MM.1S (cell line): ENCODE measurements at regions not wholly inside any gene's neighbourhood (a gene's known extent, or its start where the extent isn't known, plus 50 kb on each side); places are given as distances from the start of the nearest gene placed in this dataset.

Experiments used
- DNase-seq: peaks from one replicate; pipeline ENCODE4 v3.0.0-alpha.2; 2015
- H2AFZ ChIP-seq: fragments of 300-600 bp; sonication (generic); 2 replicates; pipeline ENCODE4 v1.6.0; 2016; ENCODE audit warnings: antibody characterized with exemption, low read length
- H3F3A ChIP-seq: fragments of 300-600 bp; sonication (generic); 2 replicates; pipeline ENCODE4 v1.6.1; 2016; ENCODE audit warnings: mild to moderate bottlenecking, antibody characterized with exemption, low read length, moderate library complexity, mixed read lengths; ENCODE audit not compliant: insufficient read depth
- H3K27ac ChIP-seq: fragments of 300-600 bp; sonication (generic); 2 replicates; pipeline ENCODE4 v1.5.1; 2016; ENCODE audit warnings: mild to moderate bottlenecking, low read length
- H3K27me3 ChIP-seq: fragments of 300-600 bp; sonication (generic); replicated peaks from 2 replicates; pipeline ENCODE4 v1.6.0; 2016; ENCODE audit warnings: low read length; ENCODE audit not compliant: insufficient read depth
- H3K36me3 ChIP-seq: fragments of 300-600 bp; sonication (generic); replicated peaks from 2 replicates; pipeline ENCODE4 v1.6.1; 2016; ENCODE audit warnings: mild to moderate bottlenecking, low read length, mixed read lengths; ENCODE audit not compliant: insufficient read depth
- H3K4me1 ChIP-seq: fragments of 300-600 bp; sonication (generic); 2 replicates; pipeline ENCODE4 v1.6.1; 2016; ENCODE audit warnings: low read length, mixed read lengths
- H3K4me2 ChIP-seq: fragments of 300-600 bp; sonication (generic); 2 replicates; pipeline ENCODE4 v1.6.0; 2016; ENCODE audit warnings: low read depth, low read length
- H3K4me3 ChIP-seq: fragments of 300-600 bp; sonication (generic); 2 replicates; pipeline ENCODE4 v1.5.1; 2016; ENCODE audit warnings: low read length, mixed read lengths
- H3K79me2 ChIP-seq: fragments of 300-600 bp; sonication (generic); 2 replicates; pipeline ENCODE4 v1.6.1; 2016; ENCODE audit warnings: mixed run types, low read length, mixed read lengths
- H3K9ac ChIP-seq: fragments of 300-600 bp; sonication (generic); 2 replicates; pipeline ENCODE4 v1.6.1; 2016; ENCODE audit warnings: low read length, mixed read lengths
- H3K9me2 ChIP-seq: fragments of 300-600 bp; sonication (generic); replicated peaks from 2 replicates; pipeline ENCODE4 v1.6.1; 2016; ENCODE audit warnings: mild to moderate bottlenecking, low read length, mixed read lengths; ENCODE audit not compliant: insufficient read depth
- H3K9me3 ChIP-seq: fragments of 300-600 bp; sonication (generic); replicated peaks from 2 replicates; pipeline ENCODE4 v1.6.1; 2016; ENCODE audit warnings: mild to moderate bottlenecking, low read length, mixed read lengths; ENCODE audit not compliant: insufficient read depth
- H4K20me1 ChIP-seq: fragments of 300-600 bp; sonication (generic); 2 replicates; pipeline ENCODE4 v1.6.1; 2016; ENCODE audit warnings: mild to moderate bottlenecking, low read length, moderate library complexity, mixed read lengths; ENCODE audit not compliant: insufficient read depth
- EZH2 ChIP-seq: fragments of 300-600 bp; sonication (generic); optimal IDR thresholded peaks from 2 replicates; pipeline ENCODE3; 2017; ENCODE audit warnings: low read depth, mild to moderate bottlenecking, antibody characterized with exemption, low read length, mixed read lengths
- EZH2phosphoT487 ChIP-seq: fragments of 300-600 bp; sonication (generic); IDR thresholded peaks from 2 replicates; pipeline ENCODE4 v1.6.1; 2018; ENCODE audit warnings: antibody characterized with exemption, low read length
- TF ChIP-seq, protein P1 (sequence below): fragments of 300-600 bp; sonication (generic); IDR thresholded peaks from 2 replicates; pipeline ENCODE4 v1.5.1; 2016; ENCODE audit warnings: antibody characterized with exemption, low read length, mixed read lengths

DNA sequence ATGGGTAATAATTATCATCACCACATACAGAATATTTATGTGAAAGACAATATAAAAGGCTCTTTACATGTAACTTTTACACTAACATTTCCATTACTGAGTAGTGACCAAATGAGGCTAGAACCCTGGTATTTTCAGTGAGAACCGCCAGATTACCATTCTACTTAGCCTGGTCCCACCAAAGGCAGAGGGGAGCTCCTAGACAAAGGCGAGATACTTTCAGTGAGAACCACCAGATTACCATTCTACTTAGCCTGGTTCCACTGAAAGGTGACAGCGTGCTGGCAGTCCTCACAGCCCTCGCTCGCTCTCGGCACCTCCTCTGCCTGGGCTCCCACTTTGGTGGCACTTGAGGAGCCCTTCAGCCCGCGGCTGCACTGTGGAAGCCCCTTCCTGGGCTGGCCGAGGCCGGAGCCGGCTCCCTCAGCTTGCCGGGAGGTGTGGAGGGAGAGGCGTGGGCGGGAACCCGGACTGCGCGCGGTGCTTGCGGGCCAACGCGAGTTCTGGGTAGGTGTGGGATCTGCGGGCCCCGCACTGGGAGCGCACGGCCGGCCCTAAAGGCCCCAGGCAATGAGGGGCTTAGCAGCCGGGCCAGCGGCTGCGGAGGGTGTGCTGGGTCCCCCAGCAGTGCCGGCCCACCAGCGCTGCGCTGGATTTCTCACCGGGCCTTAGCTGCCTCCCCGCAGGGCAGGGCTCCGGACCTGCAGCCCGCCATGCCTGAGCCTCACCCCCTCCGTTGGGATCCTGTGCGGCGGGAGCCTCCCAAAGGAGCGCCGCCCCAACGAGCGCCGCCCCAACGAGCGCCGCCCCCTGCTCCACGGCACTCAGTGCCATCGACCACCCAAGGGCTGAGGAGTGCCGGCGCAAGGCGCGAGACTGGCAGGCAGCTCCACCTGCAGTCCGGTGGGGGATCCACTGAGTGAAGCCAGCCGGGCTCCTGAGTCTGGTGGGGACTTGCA lies 1276.1 kb downstream of the PCDH7 start:
- TF ChIP-seq EZH2 (no peak), EZH2phosphoT487 (no peak)
- TF ChIP-seq, protein P1, sequence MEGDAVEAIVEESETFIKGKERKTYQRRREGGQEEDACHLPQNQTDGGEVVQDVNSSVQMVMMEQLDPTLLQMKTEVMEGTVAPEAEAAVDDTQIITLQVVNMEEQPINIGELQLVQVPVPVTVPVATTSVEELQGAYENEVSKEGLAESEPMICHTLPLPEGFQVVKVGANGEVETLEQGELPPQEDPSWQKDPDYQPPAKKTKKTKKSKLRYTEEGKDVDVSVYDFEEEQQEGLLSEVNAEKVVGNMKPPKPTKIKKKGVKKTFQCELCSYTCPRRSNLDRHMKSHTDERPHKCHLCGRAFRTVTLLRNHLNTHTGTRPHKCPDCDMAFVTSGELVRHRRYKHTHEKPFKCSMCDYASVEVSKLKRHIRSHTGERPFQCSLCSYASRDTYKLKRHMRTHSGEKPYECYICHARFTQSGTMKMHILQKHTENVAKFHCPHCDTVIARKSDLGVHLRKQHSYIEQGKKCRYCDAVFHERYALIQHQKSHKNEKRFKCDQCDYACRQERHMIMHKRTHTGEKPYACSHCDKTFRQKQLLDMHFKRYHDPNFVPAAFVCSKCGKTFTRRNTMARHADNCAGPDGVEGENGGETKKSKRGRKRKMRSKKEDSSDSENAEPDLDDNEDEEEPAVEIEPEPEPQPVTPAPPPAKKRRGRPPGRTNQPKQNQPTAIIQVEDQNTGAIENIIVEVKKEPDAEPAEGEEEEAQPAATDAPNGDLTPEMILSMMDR, result no peak
- no peak overlapping the region for H3K27ac ChIP-seq
- DNase-seq, result no peak
- no peaks in the 10 kb centered on the region for H3K9me3 ChIP-seq
- no peaks in the 10 kb centered on the region for H4K20me1 ChIP-seq
- H3K36me3 ChIP-seq, result no peaks in the 10 kb centered on the region
- H3K79me2 ChIP-seq, result no peaks in the 10 kb centered on the region
- no peaks in the 10 kb centered on the region for H3F3A ChIP-seq
- no peak overlapping the region for H3K4me3 ChIP-seq
- no peaks in the 10 kb centered on the region for H3K9me2 ChIP-seq
- no peak overlapping the region for H2AFZ ChIP-seq
- H3K4me1 ChIP-seq, result no peaks in the 10 kb centered on the region
- no peak overlapping the region for H3K4me2 ChIP-seq
- no peak overlapping the region for H3K9ac ChIP-seq
- no peaks in the 10 kb centered on the region for H3K27me3 ChIP-seq

DNA sequence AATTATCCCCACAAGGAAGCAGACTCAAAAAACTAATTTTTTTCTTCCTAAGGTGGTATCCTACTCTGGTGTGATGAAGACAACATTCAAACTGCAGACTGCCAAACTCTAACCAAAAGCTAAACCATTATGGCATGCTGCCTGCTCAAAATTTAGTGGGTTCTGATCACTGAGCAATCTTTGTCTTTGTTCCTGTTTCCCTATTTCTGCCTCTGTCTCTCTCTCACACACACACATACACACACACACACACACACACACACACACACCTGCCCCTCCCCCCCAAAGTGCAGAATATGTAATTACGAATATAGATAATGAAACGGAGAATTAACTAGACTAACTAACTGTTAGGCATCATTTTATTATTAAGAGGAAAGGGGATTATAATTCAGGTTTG lies 1278.6 kb downstream of the PCDH7 start:
- no peaks in the 10 kb centered on the region for H3F3A ChIP-seq
- no peak for DNase-seq
- H3K9me3 ChIP-seq, result no peaks in the 10 kb centered on the region
- no peak overlapping the region for H3K4me3 ChIP-seq
- no peaks in the 10 kb centered on the region for H3K27me3 ChIP-seq
- H3K27ac ChIP-seq, result no peak overlapping the region
- H3K9me2 ChIP-seq, result no peaks in the 10 kb centered on the region
- H3K4me2 ChIP-seq, result no peak overlapping the region
- no peaks in the 10 kb centered on the region for H4K20me1 ChIP-seq
- H3K9ac ChIP-seq, result no peak overlapping the region
- no peaks in the 10 kb centered on the region for H3K36me3 ChIP-seq
- no peak overlapping the region for H2AFZ ChIP-seq
- TF ChIP-seq EZH2phosphoT487 (no peak), EZH2 (no peak)
- TF ChIP-seq, protein P1, result no peak
- H3K79me2 ChIP-seq, result no peaks in the 10 kb centered on the region
- no peaks in the 10 kb centered on the region for H3K4me1 ChIP-seq

DNA sequence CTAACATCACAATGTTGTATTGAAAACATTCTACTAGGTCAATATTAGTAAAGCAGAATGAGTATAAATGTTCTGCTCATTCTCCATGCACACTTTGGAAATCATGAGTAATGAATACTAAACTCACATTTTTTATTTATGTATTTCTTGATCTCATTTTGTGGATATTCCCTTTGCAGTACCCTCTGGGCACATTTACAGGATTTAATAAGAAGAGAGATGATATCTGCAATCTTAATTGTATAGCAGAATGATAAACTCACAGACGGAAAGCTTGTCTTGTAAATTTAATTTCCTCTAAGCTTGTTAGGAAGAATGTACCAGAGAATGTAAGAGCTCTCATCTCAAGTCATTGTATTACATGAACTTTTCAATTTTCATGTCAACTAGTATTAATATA lies 1279.7 kb downstream of the PCDH7 start:
- Histone ChIP-seq H3K9ac (no peak overlapping the region), H2AFZ (no peak overlapping the region), H3K36me3 (no peaks in the 10 kb centered on the region), H3K4me3 (no peak overlapping the region), H3K9me2 (no peaks in the 10 kb centered on the region), H3K4me1 (no peaks in the 10 kb centered on the region), H3K9me3 (no peaks in the 10 kb centered on the region), H3K79me2 (no peaks in the 10 kb centered on the region), H3F3A (no peaks in the 10 kb centered on the region), H4K20me1 (no peaks in the 10 kb centered on the region), H3K27me3 (no peaks in the 10 kb centered on the region), H3K27ac (no peak overlapping the region), H3K4me2 (no peak overlapping the region)
- no peak for DNase-seq
- TF ChIP-seq EZH2 (no peak), EZH2phosphoT487 (no peak)
- TF ChIP-seq, protein P1, result no peak
